Kidney epithelial cell (primary cell): ENCODE measurements at regions not wholly inside any gene's neighbourhood (a gene's known extent, or its start where the extent isn't known, plus 50 kb on each side); places are given as distances from the start of the nearest gene placed in this dataset.

Source experiments
- DNase-seq: peaks from one replicate; pipeline ENCODE4 v3.0.0-alpha.2; 2010; ENCODE audit warnings: low read depth
- H3K27me3 ChIP-seq: 2 replicates; pipeline ENCODE4 v1.6.0; 2011; ENCODE audit warnings: low read length; ENCODE audit not compliant: control insufficient read depth, insufficient read depth
- H3K36me3 ChIP-seq: 2 replicates; pipeline ENCODE4 v1.5.1; 2011; ENCODE audit warnings: low read length; ENCODE audit not compliant: control insufficient read depth, insufficient read depth
- H3K4me3 ChIP-seq: 2 replicates; pipeline ENCODE4 v1.5.1; 2011; ENCODE audit warnings: low read depth, mild to moderate bottlenecking, control low read depth, low read length
- CTCF ChIP-seq: IDR thresholded peaks from 2 replicates; pipeline ENCODE4 v1.5.1; 2011; ENCODE audit warnings: mild to moderate bottlenecking, moderate library complexity, low read length, control low read depth, inconsistent platforms; ENCODE audit not compliant: insufficient read depth, poor library complexity, severe bottlenecking

DNA sequence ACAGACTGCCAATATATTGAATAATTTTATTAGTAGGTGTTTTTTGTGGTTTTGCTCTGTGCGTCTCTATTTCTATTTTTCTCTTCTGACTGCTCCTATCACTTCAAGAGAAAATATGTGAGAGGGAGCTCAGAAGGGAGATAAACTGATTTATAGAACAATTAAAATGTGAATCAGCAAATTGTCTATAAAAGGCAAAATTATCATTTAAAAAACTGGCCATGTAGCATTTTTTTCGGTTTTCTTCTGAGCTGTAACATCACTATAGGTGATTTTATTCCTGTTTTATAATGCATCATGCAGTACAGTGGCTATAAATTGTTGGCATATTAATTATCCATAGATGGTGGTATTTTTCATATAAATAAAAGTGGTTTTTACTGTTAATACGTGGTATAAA is 416.5 kb downstream of the DOK5 start:
- Histone ChIP-seq H3K36me3 (no peaks in the 10 kb centered on the region), H3K27me3 (no peaks in the 10 kb centered on the region), H3K4me3 (no peak overlapping the region)
- no peak for TF ChIP-seq CTCF
- DNase-seq, result no peak

DNA sequence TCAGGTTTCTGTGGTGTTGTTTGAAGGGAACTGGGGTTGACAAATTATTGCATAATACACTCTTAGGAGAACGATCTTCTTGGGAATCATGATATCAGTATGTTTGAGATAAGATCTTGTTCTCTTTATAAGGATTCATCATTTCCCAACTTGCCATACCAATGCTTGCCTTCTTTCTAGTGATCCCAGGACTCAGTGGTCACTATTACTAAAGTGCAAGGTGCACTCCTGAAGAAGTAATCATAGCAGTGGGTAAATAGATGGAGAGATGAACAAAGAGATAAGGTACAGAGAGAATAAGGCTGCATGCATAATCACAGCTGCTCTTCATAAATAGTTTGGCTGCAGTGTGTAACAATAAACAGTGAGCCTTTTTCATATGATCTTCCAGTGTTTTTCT is 404.0 kb downstream of the DOK5 start:
- no peak for DNase-seq
- H3K4me3 ChIP-seq, result no peak overlapping the region
- TF ChIP-seq CTCF, result no peak
- no peaks in the 10 kb centered on the region for H3K27me3 ChIP-seq
- H3K36me3 ChIP-seq, result no peaks in the 10 kb centered on the region

DNA sequence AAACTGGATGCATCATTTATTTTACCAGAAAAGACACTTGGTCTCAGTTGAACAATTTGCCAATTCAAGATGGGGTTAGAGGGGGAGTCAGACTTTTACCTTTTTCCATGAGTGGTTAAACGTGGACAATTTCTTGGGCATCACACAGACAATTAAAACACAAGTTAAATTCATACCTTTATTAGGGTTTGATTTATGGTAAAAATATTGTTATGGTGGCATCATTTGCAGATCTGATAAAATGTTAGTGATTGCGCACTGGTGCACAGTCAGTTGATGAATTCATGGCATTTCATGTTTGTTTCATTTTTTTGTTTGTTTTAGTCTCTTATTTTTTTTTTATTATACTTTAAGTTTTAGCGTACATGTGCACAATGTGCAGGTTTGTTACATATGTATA is 399.9 kb downstream of the DOK5 start:
- no peak for TF ChIP-seq CTCF
- no peak overlapping the region for H3K4me3 ChIP-seq
- no peaks in the 10 kb centered on the region for H3K27me3 ChIP-seq
- no peaks in the 10 kb centered on the region for H3K36me3 ChIP-seq
- no peak for DNase-seq

DNA sequence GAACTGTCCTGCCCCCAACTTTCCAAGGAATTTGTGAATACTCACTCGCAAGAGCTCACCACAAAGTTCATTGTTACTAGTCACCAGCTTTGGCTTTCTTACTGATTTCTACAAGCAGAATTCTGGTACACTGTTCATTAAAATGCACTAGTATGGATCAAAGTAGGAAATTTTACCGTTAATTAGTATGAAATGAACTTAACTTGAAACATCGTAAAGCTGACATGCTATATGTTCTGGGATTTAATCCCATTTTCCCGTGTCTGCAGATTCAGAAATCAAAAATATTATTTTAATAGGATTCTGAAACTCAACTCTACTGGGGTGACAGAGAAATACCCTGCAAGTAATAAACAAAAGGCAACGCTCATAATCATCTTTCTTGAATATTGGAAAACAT is 399.3 kb downstream of the DOK5 start:
- no peaks in the 10 kb centered on the region for H3K27me3 ChIP-seq
- H3K36me3 ChIP-seq, result no peaks in the 10 kb centered on the region
- no peak for DNase-seq
- no peak for TF ChIP-seq CTCF
- no peak overlapping the region for H3K4me3 ChIP-seq

DNA sequence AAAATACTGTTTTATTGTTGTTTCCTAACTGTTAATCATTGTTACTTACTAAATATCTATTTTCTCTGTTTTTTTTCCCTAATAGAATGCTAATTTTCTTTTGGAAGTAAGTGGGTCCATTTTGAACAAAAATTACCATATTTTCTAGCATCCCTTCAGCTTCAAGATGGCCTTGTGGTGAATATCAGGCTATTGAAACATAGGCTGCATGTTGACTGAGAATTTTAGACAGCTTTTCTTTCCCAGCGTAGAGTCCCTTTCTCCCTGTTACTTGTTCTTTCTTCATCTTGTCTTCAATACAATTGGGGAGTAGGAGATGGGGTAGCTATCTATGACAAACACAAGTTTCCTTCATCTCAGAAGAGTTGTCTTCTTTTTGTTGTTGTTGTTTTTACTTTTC is 397.0 kb downstream of the DOK5 start:
- no peak for DNase-seq
- H3K36me3 ChIP-seq, result no peaks in the 10 kb centered on the region
- no peak for TF ChIP-seq CTCF
- no peaks in the 10 kb centered on the region for H3K27me3 ChIP-seq
- no peak overlapping the region for H3K4me3 ChIP-seq

- TF ChIP-seq CTCF, result no peak
- DNase-seq, result no peak
- Histone ChIP-seq H3K27me3 (no peaks in the 10 kb centered on the region), H3K36me3 (no peaks in the 10 kb centered on the region), H3K4me3 (no peak overlapping the region)
Observed at GRCh38 chr20:54869765-54870164, 394.4 kb downstream of the DOK5 start.
